Activated CD4-positive, alpha-beta T cell treated with anti-CD3 and anti-CD28 coated beads, Interleukin-2, amount 10 ng/mL, durations not matched to agents 24 days and 14 days (primary cell): ENCODE measurements at regions not wholly inside any gene's neighbourhood (a gene's known extent, or its start where the extent isn't known, plus 50 kb on each side); places are given as distances from the start of the nearest gene placed in this dataset.

Experiments
- DNase-seq: peaks from one replicate; pipeline ENCODE4 v3.0.0; 2022
- H3K27ac Mint-ChIP-seq: one replicate; pipeline ENCODE4 v1.8.0; 2022; ENCODE audit warnings: mild to moderate bottlenecking, mixed read lengths
- H3K27me3 Mint-ChIP-seq: one replicate; pipeline ENCODE4 v1.8.0; 2022; ENCODE audit warnings: mixed read lengths
- H3K36me3 Mint-ChIP-seq: one replicate; pipeline ENCODE4 v1.8.0; 2022; ENCODE audit warnings: low read depth, mild to moderate bottlenecking, mixed read lengths
- H3K4me1 Mint-ChIP-seq: one replicate; pipeline ENCODE4 v1.8.0; 2021; ENCODE audit warnings: mixed read lengths
- H3K4me3 Mint-ChIP-seq: one replicate; pipeline ENCODE4 v1.8.0; 2022; ENCODE audit warnings: mild to moderate bottlenecking, moderate library complexity, mixed read lengths
- H3K9me3 Mint-ChIP-seq: one replicate; pipeline ENCODE4 v1.8.0; 2021; ENCODE audit warnings: mixed read lengths
- intact Hi-C: fragments of 100-400 bp; cut with micrococcal nuclease; formaldehyde crosslinking; loops from one replicate; pipeline ENCODE4 v1.15.1; 2023

GRCh38 chrX:10755439-10756334, 135.3 kb upstream of the MID1 start:
- DNase-seq = no peak
- Mint-ChIP-seq H3K27me3 (no peaks in the 10 kb centered on the region), H3K4me3 (no peak overlapping the region), H3K4me1 (no peaks in the 10 kb centered on the region), H3K36me3 (no peaks in the 10 kb centered on the region), H3K27ac (no peak overlapping the region), H3K9me3 (no peaks in the 10 kb centered on the region)
- intact Hi-C loops = no loop called here

- DNase-seq = no peak
- H3K9me3 Mint-ChIP-seq = no peaks in the 10 kb centered on the region
- H3K36me3 Mint-ChIP-seq = no peaks in the 10 kb centered on the region
- intact Hi-C loops = no loop called here
- no peaks in the 10 kb centered on the region for H3K4me1 Mint-ChIP-seq
- H3K27ac Mint-ChIP-seq = no peak overlapping the region
- H3K4me3 Mint-ChIP-seq = no peak overlapping the region
- H3K27me3 Mint-ChIP-seq = no peaks in the 10 kb centered on the region
Measured at GRCh38 chrX:10756441-10756840, 136.1 kb upstream of the MID1 start.

- Mint-ChIP-seq H3K4me3 (no peak overlapping the region), H3K36me3 (no peaks in the 10 kb centered on the region), H3K4me1 (no peaks in the 10 kb centered on the region), H3K27ac (no peak overlapping the region), H3K27me3 (no peaks in the 10 kb centered on the region), H3K9me3 (no peaks in the 10 kb centered on the region)
- DNase-seq = no peak
- intact Hi-C loops = no loop called here
Measured at GRCh38 chrX:10759141-10759799, 138.9 kb upstream of the MID1 start.

GRCh38 chrX:10761447-10761846, 141.1 kb upstream of the MID1 start:
- H3K4me1 Mint-ChIP-seq = no peaks in the 10 kb centered on the region
- H3K9me3 Mint-ChIP-seq = no peaks in the 10 kb centered on the region
- no peaks in the 10 kb centered on the region for H3K36me3 Mint-ChIP-seq
- intact Hi-C loops = no loop called here
- H3K4me3 Mint-ChIP-seq = no peak overlapping the region
- no peak for DNase-seq
- no peaks in the 10 kb centered on the region for H3K27me3 Mint-ChIP-seq
- H3K27ac Mint-ChIP-seq = no peak overlapping the region

GRCh38 chrX:10769195-10769594, 148.8 kb upstream of the MID1 start:
- no peak overlapping the region for H3K4me3 Mint-ChIP-seq

GRCh38 chrX:10769696-10770619, 149.6 kb upstream of the MID1 start:
- Mint-ChIP-seq H3K27me3 (no peaks in the 10 kb centered on the region), H3K4me1 (no peaks in the 10 kb centered on the region), H3K9me3 (no peaks in the 10 kb centered on the region), H3K36me3 (no peaks in the 10 kb centered on the region), H3K27ac (no peak overlapping the region), H3K4me3 (no peak overlapping the region)
- intact Hi-C loops = loop anchor here (2.0 kb wide), 1 partner anchor 581 kb away; no protein-coding TSS in a partner anchor
- no peak for DNase-seq

More at GRCh38 chrX:10769195-10769594, 148.8 kb upstream of the MID1 start:
- intact Hi-C loops = loop anchor here (2.0 kb wide), 1 partner anchor 580 kb away; no protein-coding TSS in a partner anchor
- H3K27ac Mint-ChIP-seq = no peak overlapping the region
- no peaks in the 10 kb centered on the region for H3K9me3 Mint-ChIP-seq
- H3K36me3 Mint-ChIP-seq = no peaks in the 10 kb centered on the region
- H3K4me1 Mint-ChIP-seq = no peaks in the 10 kb centered on the region
- no peaks in the 10 kb centered on the region for H3K27me3 Mint-ChIP-seq
- no peak for DNase-seq

GRCh38 chrX:10773318-10773717, 152.9 kb upstream of the MID1 start:
- Mint-ChIP-seq H3K36me3 (no peaks in the 10 kb centered on the region), H3K27me3 (no peaks in the 10 kb centered on the region), H3K9me3 (no peaks in the 10 kb centered on the region), H3K4me1 (no peaks in the 10 kb centered on the region), H3K4me3 (no peak overlapping the region), H3K27ac (no peak overlapping the region)
- DNase-seq = no peak
- intact Hi-C loops = no loop called here

- H3K27me3 Mint-ChIP-seq = no peaks in the 10 kb centered on the region
- intact Hi-C loops = no loop called here
Measured at GRCh38 chrX:10781847-10782530, 161.6 kb upstream of the MID1 start.

GRCh38 chrX:10783451-10783995, 163.1 kb upstream of the MID1 start:
- intact Hi-C loops = no loop called here
- no peaks in the 10 kb centered on the region for H3K9me3 Mint-ChIP-seq
- H3K36me3 Mint-ChIP-seq = no peaks in the 10 kb centered on the region
- H3K4me3 Mint-ChIP-seq = no peak overlapping the region
- H3K27ac Mint-ChIP-seq = no peak overlapping the region
- H3K4me1 Mint-ChIP-seq = no peaks in the 10 kb centered on the region
- H3K27me3 Mint-ChIP-seq = no peaks in the 10 kb centered on the region
- DNase-seq = no peak

More at GRCh38 chrX:10781847-10782530, 161.6 kb upstream of the MID1 start:
- Mint-ChIP-seq H3K9me3 (no peaks in the 10 kb centered on the region), H3K4me3 (no peak overlapping the region), H3K36me3 (no peaks in the 10 kb centered on the region), H3K27ac (no peak overlapping the region), H3K4me1 (no peaks in the 10 kb centered on the region)
- DNase-seq = no peak

- H3K27me3 Mint-ChIP-seq = no peaks in the 10 kb centered on the region
Measured at GRCh38 chrX:10787264-10787663, 166.9 kb upstream of the MID1 start.

GRCh38 chrX:10794203-10794630, 173.8 kb upstream of the MID1 start:
- intact Hi-C loops = no loop called here
- H3K27ac Mint-ChIP-seq = no peak overlapping the region
- no peak for DNase-seq
- H3K4me1 Mint-ChIP-seq = no peaks in the 10 kb centered on the region
- H3K36me3 Mint-ChIP-seq = no peaks in the 10 kb centered on the region
- no peaks in the 10 kb centered on the region for H3K9me3 Mint-ChIP-seq
- no peaks in the 10 kb centered on the region for H3K27me3 Mint-ChIP-seq
- no peak overlapping the region for H3K4me3 Mint-ChIP-seq

More at GRCh38 chrX:10787264-10787663, 166.9 kb upstream of the MID1 start:
- intact Hi-C loops = no loop called here
- Mint-ChIP-seq H3K9me3 (no peaks in the 10 kb centered on the region), H3K4me3 (no peak overlapping the region), H3K4me1 (no peaks in the 10 kb centered on the region), H3K36me3 (no peaks in the 10 kb centered on the region), H3K27ac (no peak overlapping the region)
- no peak for DNase-seq

GRCh38 chrX:10795721-10796120, 175.3 kb upstream of the MID1 start:
- no peak for DNase-seq
- H3K9me3 Mint-ChIP-seq = no peaks in the 10 kb centered on the region
- H3K4me3 Mint-ChIP-seq = no peak overlapping the region
- intact Hi-C loops = no loop called here
- no peaks in the 10 kb centered on the region for H3K4me1 Mint-ChIP-seq
- no peak overlapping the region for H3K27ac Mint-ChIP-seq
- H3K27me3 Mint-ChIP-seq = no peaks in the 10 kb centered on the region
- H3K36me3 Mint-ChIP-seq = no peaks in the 10 kb centered on the region

- intact Hi-C loops = no loop called here
- H3K4me3 Mint-ChIP-seq = no peak overlapping the region
- H3K36me3 Mint-ChIP-seq = no peaks in the 10 kb centered on the region
- no peaks in the 10 kb centered on the region for H3K27me3 Mint-ChIP-seq
- DNase-seq = no peak
- H3K27ac Mint-ChIP-seq = no peak overlapping the region
- H3K4me1 Mint-ChIP-seq = no peaks in the 10 kb centered on the region
- H3K9me3 Mint-ChIP-seq = no peaks in the 10 kb centered on the region
Measured at GRCh38 chrX:10797466-10797865, 177.1 kb upstream of the MID1 start.
